ENCODE measurements at regions not wholly inside any gene's neighbourhood (a gene's known extent, or its start where the extent isn't known, plus 50 kb on each side); places are given as distances from the start of the nearest gene placed in this dataset.
"Not testable (repeated sequence)": the region's sequence is repeated elsewhere in the genome, so short reads cannot be mapped to it uniquely, and the experiment has no call there.

DNA sequence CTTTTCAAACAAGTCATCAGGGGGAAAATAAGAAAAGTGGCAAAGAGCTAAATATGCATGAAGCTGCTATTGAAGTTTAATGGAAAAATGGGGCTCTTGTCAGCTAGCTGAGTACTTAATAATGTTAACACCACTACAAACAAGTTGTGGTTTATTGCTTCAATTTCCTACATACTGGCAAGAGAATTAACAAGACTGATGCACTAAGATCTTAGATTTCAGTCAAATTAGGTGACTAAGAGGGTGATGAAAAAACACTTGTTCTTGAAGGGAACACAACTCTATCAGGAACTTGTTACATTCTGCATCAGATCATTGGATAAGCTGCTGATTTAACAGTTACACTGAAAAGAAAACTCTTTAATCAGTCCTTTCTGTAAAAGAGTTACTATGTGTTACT lies 234.6 kb upstream of the AFF2 start:
- no peak for DNase-seq (ENCODE audit: low spot score)

DNA sequence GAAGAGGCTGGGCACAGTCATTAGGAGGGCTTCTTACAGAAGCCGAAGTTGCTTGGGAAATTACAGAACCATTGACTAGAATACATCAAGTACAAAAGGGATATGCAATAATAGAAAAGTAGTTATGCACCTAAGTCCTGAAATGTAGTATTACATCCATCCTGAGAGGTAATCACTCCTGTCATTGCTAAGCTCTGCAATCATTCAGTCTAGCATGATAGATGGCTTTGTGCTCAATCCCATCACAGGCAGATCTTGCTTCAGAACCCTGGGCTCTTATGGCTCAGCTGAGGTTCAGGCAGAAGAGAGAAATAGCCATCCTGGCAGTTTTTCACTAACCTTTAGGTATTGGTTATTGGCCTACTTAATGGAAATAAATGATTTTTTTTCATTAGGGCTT lies 231.7 kb upstream of the AFF2 start:
- DNase-seq (ENCODE audit: low spot score) = no peak

DNA sequence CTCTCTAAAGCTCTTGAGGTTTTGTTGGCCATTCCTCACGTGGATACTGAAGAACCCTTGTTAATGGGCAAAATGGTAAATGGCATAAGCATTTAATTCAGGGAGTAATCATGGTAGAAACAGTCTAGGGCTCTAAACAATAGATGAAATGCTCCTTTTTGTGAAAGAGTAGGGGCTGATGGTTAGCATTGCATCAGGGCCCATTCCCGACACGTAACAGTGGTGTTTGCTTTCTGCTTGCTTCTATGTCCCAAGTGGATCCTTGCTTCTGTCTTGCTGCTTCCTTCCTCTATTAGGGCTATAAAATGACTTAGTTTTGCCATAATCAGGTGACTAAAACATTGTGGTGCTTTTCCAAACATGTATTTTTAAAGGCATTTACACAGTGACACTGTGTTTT lies 230.9 kb upstream of the AFF2 start:
- DNase-seq (ENCODE audit: low spot score) = no peak

DNA sequence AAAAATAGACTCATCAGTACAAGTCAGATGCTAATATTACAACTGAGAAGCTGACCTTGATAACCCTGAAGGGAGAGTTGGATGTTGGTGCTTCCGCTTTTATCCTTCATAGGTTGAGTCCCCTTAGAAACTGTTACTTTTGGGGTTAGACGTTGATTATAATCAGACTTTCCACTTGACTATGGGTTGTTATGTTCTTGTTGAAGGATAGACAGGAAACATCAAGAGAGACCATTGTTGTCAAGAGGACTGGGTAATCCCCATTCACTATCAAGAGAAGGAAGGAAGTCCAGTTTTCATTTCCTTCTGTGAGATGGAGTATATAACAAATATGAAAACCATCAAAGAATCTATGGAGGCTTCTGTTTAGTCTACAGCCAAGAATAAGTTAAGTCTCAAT lies 229.9 kb upstream of the AFF2 start:
- DNase-seq (ENCODE audit: low spot score) = no peak

DNA sequence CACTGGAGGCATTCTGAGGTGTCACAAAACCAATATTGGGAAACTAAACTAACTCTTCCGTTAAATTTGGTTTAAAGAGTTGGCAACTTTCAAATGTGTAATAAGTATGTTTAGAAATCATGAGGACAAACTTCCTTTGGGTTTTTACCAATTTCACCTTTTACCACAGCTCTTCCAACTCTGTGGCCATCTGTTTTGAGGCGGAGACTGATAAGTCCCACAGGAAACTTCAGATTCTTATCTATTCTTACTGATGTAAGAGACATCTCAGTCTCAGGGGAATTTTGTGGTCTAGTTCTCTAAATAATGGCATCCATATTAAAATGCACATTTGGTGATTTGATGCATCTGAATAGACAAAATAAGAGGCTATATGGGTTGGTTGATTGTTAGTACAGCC lies 229.2 kb upstream of the AFF2 start:
- DNase-seq (ENCODE audit: low spot score) = no peak

DNA sequence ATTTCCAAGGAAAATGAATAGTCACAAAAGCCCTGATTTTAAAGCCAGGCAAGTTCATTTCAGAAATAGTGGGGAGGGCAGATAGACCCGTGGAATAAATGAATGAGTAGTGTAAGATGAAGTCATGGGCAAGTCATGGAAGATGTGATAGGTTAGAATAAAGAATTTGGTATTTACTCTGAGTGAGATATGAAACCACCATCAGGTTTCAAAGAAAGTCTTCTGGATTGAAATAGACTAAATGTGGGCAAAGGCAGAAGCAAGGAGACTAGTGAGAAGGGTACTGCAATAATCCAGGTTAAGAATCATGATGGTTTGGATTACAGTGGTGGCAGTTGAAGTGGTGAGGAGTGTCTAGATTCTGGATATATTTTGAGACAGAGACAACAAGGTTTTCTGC lies 218.5 kb upstream of the AFF2 start:
- no peak for DNase-seq (ENCODE audit: low spot score)

DNA sequence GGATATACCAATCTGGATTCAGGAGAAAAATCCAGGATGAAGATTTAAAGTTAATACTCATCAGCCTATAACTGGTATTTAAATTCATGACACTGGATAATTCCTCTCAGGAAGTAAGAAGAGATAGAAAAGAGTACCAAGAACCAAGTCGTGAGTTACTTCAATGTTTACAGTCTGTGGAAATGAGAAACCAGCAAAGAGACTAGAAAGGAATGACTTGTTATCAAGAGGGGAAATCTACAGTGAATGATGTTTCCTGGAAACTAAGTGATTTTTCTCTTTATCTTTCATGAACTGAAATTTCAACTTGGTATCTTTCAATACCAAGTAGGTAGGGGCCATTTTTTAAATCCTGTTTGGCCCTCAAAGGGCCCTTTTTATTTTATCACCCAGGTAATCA lies 217.9 kb upstream of the AFF2 start:
- DNase-seq (ENCODE audit: low spot score) = no peak

DNA sequence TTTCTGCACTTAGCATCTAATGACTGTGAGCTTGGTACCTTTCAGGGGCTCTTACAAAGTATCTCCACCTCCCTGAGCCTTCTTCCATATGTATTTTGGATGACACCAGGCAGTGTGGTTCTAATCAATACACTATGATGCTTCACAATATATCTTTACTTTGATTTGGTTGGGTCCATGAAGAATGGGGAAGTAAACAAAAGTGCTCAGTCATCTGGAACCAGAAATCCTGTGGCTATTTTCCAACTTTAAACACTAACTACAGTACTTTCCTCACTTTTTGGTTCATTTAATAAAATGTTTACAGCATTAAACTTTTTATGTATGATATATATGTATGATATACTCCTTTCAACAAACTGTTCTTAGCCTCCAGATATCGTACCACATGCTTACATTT lies 216.4 kb upstream of the AFF2 start:
- no peak for DNase-seq (ENCODE audit: low spot score)

DNA sequence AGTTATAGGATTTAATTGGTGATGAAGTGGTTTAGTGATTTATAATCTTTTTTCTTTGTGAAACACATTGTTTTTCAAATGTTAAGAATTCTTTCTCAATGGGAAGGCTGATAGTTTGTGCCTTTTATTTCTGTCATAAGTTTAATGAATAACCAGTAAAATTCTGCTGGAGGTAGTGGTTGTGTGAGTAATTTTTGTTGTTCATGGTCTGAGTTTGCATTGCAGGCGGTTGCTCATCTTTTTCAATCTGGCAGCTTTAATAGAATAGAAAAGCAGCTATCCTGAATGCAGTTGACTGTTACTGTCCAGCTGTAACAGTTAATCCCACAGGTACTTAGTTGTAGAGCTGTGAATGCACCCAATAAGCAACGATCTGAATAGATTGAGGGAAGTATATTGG lies 215.6 kb upstream of the AFF2 start:
- no peak for DNase-seq (ENCODE audit: low spot score)

DNA sequence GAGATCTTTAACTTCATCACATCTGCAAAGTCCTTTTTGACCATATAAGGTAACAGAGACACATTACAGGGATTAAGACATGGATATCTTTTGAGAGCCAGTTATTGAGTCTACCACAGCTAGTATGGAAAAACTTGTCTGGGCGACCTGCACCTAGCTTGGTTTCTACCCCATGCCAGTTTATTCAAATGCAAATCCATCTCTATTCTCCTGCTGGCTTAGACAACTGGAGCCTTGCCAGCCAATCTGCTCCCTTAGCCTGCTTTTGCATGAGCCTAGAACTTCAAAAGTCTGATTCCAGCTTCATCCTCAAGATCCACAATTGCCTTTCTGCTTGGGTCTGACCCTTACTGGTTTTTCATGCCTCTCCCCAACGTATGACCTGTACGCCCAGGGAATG lies 212.0 kb upstream of the AFF2 start:
- no peak for DNase-seq (ENCODE audit: low spot score)

DNA sequence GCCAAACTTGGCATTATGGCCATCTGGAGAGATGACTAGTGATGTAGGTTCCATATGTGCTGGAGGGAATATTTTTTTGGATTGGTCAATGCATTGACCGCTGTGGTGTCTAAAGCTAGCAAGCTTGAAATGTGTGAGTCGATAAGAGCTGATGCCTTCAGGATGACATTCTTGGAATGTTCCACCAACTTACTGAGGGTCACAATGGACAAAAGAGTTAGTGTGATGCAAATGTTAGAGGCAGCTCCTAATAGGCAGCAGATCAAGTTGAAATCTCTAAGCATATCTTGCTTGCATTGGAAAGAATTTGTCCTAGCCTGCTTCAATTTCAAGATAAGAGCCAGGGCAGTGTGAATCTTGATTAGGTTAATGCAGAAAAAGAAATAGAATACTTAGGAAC lies 210.4 kb upstream of the AFF2 start:
- no peak for DNase-seq (ENCODE audit: low spot score)

DNA sequence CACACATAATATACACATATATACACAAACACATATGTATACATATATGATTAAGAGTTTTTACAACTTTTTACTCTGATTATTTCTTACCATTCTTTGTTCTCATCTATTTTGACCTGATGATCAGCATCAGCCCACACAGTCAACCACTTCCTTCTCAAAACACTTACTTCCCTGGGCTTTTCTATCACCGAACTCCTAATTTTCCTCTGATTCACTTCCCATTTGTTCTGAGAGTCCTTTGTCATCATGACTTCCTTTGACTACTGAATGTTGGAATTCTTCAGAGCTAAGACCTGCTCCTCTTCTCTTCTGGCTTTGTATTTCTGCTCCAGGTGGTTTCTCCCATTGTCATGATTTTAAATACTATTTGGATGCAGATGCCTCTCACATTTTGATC lies 209.5 kb upstream of the AFF2 start:
- DNase-seq (ENCODE audit: low spot score) = no peak

DNA sequence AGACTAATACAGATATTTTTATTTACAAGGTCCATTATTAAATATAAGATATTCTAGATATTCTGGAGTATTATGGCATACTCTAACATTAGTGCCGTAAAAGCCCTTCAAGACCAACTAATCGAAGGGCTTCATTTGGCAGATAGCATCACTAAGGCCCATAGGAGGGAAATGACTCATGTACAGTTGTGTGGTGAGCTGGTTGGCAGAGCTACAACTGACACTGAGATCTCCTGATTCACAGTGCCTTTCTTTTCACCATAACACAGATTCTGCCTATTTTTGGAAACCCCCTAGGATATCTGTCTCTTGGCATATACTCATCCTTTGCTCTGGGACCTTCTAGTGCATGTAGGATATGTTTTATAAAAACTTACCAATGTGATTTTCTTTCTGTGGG lies 201.7 kb upstream of the AFF2 start:
- peak; percentile 1 for DNase-seq (ENCODE audit: low spot score)

DNA sequence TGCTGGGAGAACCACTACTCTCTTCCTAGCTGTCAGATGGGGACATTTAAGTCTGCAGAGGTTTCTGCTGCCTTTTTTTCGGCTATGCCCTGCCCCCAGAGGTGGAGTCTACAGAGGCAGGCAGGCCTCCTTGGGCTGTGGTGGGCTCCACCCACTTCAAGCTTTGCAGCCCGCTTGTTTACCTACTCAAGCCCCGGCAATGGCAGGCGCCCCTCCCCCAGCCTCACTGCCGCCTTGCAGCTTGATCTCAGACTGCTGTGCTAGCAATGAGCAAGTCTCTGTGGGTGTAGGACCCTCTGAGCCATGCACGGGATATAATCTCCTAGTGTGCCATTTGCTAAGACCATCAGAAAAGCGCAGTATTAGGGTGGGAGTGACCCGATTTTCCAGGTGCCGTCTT lies 195.2 kb upstream of the AFF2 start:
- DNase-seq (ENCODE audit: low spot score) = not testable (repeated sequence)

DNA sequence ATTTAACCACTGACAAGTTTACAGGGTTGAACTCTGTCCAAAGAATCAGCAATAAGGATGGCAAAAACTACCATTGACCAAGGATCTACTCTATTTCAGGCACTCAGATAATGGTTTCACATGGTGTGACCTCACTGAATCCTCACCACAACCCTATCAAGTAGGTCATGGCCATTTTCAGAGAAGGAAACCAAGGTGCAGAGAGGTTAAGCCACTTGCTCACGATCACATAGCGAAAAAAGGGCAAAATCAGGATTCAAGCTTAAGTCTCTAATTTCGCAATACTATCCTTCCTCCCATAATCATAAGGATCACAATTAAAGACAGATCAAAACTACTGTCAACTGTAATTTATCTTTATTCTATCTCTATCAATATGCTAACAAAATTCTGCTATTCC lies 191.0 kb upstream of the AFF2 start:
- DNase-seq (ENCODE audit: low spot score) = no peak

DNA sequence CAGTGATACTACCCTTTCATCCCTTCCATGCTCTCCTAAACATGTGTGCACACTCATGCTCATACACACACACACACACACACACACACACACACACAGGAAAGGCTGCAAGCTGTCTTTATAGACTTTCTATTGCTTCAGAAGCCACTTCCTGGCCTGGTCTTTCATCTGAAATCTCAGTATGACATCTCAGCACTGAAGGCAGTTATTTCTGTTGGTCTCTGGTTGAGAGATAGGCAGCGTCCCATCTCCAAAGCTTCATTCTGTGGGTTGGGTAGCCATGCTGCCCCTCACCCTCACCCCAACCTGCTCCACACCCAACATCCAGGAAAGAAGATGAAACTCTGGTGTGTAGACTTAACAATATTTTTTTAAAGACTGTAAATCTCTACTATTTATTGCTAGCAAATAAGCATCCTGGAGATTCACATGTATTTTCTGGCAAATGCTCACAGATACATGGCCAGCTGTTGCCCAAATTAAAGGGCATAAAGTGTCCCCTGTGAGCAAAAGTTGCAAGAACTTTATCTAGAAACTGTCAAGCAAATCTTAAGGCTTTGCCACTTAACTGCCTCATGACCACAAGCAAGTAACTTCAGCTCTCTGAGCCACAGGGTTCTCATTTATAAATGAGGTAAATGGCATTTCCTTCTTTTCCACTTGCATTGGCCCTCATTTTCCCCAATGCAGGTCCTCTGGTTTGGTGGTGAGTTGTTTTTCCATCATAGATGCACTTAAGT lies 189.8 kb upstream of the AFF2 start:
- no peak for DNase-seq (ENCODE audit: low spot score)

DNA sequence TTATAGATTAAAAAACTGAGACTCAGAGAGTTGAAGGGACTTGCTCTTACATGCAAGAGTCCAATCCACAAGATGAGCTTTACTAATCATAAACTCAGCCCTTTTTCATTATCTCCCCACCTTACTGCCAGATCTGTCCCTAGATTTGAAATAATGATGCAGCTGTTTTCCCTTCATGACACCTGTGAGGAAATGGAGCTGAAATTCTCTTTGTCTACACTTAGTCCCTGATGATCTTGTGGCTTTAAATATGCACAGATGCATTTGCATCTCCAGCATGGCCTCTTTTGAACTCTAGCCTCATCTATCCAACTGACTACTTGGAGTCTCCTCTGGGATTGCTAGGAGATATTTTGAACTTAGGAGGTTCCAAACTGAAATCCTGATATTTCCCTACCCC lies 188.9 kb upstream of the AFF2 start:
- no peak for DNase-seq (ENCODE audit: low spot score)

DNA sequence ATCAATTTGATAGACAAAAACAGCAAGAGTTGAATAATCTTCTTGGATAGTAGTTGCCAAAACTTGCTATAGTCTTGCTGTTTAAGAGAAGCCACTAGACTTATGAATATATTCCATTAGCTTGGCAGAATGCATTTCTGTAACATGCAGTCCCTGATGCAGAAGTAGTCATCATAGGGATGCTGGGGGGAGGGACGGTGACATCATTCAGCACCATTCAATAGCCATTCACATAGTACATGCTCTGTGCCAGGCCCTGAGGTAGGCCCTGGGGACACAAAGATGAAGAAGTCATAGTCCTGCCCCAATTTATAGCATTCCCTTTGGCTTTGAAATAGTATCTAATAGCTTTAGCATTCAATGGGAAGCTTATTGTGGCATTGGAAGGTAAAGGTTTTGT lies 185.5 kb upstream of the AFF2 start:
- DNase-seq (ENCODE audit: low spot score) = peak; percentile 1

DNA sequence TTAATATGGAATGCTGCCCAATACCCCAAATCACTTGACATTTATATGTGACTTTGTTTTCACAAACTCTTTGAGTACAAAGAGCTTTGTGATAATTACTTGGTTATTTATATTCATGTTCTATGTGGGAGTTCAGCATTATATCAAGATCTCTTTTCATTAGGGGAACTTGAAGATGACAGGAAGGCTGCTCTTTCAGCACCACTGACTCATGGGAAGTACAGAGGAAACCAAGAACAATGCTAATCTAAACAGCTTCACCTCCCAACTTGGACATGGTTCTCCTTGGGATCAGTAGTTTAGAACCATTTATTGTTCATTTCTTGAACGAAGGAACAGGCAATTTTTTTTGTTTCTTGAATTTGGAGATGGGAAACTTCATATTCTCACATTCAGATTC lies 184.0 kb upstream of the AFF2 start:
- no peak for DNase-seq (ENCODE audit: low spot score)

DNA sequence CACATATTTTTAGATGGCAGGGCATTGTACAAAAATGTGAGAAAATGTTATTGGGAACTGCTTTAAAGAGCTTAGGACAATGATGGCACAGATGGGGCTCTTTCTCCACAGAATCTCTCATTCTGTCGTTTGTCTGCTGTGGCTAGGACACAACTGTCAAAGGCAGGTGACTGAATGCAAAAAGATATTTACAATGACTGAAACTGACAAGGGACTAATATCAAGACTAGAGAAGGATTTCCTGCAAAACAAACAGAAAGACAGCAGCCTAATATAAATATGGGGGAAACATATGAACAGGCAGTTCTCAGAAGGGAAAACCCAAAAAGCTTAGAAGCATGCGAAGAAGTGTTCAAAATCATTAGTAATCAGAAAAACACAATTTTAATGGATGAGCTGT lies 177.5 kb upstream of the AFF2 start:
- DNase-seq (ENCODE audit: low spot score) = no peak

DNA sequence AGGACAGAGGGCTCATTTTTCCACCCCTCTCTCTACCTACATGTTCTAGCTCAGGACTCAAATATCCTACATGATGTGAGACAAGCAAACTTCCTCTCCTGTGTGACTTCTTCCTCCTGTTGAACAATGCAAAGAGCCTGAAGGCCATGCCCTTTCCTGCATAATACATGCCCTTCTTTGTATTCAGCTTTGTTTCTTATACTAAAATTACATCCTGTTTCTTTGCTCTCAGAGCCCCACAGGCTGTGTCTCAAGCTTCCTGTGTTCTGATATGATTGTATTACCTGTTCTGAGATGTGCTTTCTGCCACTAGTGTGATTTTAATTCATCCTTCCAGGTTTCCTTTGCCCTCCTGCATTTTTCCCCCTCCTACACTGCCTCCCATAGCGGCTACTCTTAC lies 166.4 kb upstream of the AFF2 start:
- DNase-seq (ENCODE audit: low spot score) = no peak

DNA sequence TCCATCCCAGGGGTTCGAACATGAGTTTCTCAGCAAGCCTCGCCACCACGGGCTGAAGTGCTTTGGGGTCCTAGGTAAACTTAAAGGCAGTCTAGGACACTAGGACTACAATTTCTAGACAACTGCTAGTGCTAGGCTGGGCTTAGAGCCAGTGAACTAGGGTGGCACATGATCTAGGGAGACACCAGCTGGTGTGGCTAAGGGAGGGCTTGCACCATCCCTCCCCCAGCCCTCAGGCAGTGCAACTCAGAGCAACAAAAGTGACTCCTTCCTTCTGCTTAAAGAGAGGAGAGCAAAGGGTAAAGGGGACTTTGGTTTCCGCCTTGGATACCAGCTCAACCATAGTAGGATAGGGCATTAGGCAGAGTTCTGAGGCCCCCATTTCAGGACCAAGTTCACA lies 162.5 kb upstream of the AFF2 start:
- DNase-seq (ENCODE audit: low spot score) = no peak

DNA sequence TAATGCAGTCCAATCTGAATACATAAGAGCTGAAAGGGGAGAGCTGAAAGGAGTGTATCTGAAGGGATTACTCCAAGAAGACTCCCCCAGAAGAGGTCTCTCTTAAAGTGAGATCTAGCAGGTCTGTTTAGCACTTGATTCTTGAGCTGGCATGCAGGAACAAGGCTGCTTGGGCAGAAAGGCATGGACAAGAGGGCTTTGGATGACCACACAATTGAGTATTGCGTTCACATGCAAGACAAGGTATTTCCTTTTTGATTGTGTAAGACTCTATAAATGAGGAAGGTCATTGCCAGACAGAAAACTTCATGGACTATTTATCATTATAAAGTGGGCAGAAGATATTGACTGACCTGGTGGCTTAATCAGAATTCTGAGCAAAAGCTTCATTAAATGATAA lies 145.5 kb upstream of the AFF2 start:
- DNase-seq (ENCODE audit: low spot score) = no peak

DNA sequence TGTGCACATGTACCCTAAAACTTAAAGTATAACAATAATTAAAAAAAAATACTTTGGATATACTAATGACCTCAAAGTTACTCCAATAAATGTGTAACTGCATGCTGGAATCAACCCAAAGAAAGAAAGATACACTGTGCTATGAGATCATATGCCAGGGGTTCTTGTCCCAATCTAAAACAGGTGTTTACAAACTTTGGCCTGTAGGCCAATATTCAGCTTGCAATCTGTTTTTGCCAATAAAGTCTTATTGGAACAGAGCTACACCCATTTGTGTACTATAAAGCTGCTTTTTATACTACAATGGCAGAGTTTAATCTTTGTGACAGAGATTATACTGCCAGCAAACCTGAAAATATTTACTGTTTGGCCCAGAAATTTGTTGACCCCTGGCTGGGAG lies 138.8 kb upstream of the AFF2 start:
- DNase-seq (ENCODE audit: low spot score) = no peak
